ENCODE measurements at regions not wholly inside any gene's neighbourhood (a gene's known extent, or its start where the extent isn't known, plus 50 kb on each side); places are given as distances from the start of the nearest gene placed in this dataset.

DNA sequence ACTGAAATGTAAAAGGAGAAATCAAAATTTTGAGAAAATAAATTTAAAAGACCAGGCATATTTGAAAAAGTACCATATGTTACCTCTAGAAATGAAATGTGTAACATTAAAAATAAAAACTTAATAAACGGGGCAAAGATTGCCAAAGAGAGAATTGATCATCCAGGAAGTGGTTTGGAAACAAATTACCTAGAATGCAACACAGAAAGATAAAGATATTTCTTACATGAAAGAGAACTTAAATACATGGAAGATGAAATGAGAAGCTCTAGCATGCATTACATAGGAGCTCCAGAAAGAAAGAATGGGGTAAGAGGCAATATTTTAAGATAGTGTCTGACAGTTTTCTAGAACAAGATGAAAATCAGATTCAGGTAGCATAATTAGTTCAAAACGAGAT, 235.9 kb upstream of the IRF2BP2 start:
- Histone ChIP-seq H3T11ph (ENCODE audit: low read length) (no peak overlapping the region), H2BK20ac (ENCODE audit: low read depth, low read length, poor library complexity, severe bottlenecking) (no peak overlapping the region), H2BK12ac (ENCODE audit: insufficient read length, low read depth, low read length) (no peak overlapping the region), H3K27me3 (ENCODE audit: insufficient read depth, low read length) (no peaks in the 10 kb centered on the region), H3K4me1 (ENCODE audit: insufficient read depth, low read length) (no peaks in the 10 kb centered on the region), H3K56ac (ENCODE audit: insufficient read length, low read depth, low read length) (no peak overlapping the region), H3K14ac (ENCODE audit: insufficient read depth, low read length) (no peak overlapping the region), H3K27ac (ENCODE audit: insufficient read length, low read depth, low read length) (no peak overlapping the region), H3K23ac (ENCODE audit: insufficient read length, low read depth, low read length) (no peak overlapping the region), H3K4me2 (ENCODE audit: insufficient read depth, insufficient read length, low read length) (no peak overlapping the region), H3K79me2 (ENCODE audit: insufficient read depth, low read length) (no peaks in the 10 kb centered on the region), H4K91ac (ENCODE audit: insufficient read length, low read depth, low read length) (no peak overlapping the region), H2AFZ (ENCODE audit: low read length) (no peak overlapping the region), H3K79me1 (ENCODE audit: insufficient read depth, low read depth, low read length, poor library complexity, severe bottlenecking) (no peaks in the 10 kb centered on the region), H4K8ac (replicated peaks; ENCODE audit: insufficient read length, low read depth, low read length) (no peak overlapping the region), H2AK5ac (ENCODE audit: insufficient read length, low read length) (no peak overlapping the region), H4K20me1 (ENCODE audit: control insufficient read depth, insufficient read depth, insufficient read length) (no peaks in the 10 kb centered on the region), H3K18ac (ENCODE audit: insufficient read length, low read depth, low read length) (no peak overlapping the region), H3K23me2 (ENCODE audit: insufficient read length, low read depth, low read length, poor library complexity, severe bottlenecking) (no peaks in the 10 kb centered on the region), H4K5ac (ENCODE audit: insufficient read length, low read depth, low read length) (no peak overlapping the region), H3K9me3 (ENCODE audit: control insufficient read depth, low read depth, low read length) (no peaks in the 10 kb centered on the region), H2BK15ac (ENCODE audit: low read depth, low read length) (no peak overlapping the region), H3K9ac (ENCODE audit: extremely low read depth, insufficient read length, low read length) (no peak overlapping the region), H2BK120ac (ENCODE audit: low read depth, low read length, poor library complexity, severe bottlenecking) (no peak overlapping the region), H2BK5ac (ENCODE audit: insufficient read length, low read length) (no peak overlapping the region), H3K4ac (ENCODE audit: low read depth, low read length) (no peak overlapping the region)
- Mint-ChIP-seq H3K27me3 (ENCODE audit: low read depth) (no peaks in the 10 kb centered on the region), H3K27ac (no peak overlapping the region), H3K9me3 (peaks cover 0 to 2% of the 10 kb centered on the region in 2 experiments; a peak in 1 of 5 replicates), H3K4me3 (no peak overlapping the region), H3K36me3 (ENCODE audit: insufficient read depth in 1 of 3, low read depth in 3 of 3) (peaks cover under 1 to 1% (median under 1%) of the 10 kb centered on the region in 3 experiments; a peak in 2 of 7 replicates), H3K4me1 (peaks cover 20% of the 10 kb centered on the region in 2 experiments)
- TF ChIP-seq, protein P1, sequence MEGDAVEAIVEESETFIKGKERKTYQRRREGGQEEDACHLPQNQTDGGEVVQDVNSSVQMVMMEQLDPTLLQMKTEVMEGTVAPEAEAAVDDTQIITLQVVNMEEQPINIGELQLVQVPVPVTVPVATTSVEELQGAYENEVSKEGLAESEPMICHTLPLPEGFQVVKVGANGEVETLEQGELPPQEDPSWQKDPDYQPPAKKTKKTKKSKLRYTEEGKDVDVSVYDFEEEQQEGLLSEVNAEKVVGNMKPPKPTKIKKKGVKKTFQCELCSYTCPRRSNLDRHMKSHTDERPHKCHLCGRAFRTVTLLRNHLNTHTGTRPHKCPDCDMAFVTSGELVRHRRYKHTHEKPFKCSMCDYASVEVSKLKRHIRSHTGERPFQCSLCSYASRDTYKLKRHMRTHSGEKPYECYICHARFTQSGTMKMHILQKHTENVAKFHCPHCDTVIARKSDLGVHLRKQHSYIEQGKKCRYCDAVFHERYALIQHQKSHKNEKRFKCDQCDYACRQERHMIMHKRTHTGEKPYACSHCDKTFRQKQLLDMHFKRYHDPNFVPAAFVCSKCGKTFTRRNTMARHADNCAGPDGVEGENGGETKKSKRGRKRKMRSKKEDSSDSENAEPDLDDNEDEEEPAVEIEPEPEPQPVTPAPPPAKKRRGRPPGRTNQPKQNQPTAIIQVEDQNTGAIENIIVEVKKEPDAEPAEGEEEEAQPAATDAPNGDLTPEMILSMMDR (conservative IDR thresholded peaks at IDR 0.05): no peak
- no CpG with 5 or more reads among the region's 2 CpGs for WGBS (ENCODE audit: extremely low coverage, insufficient read length, low lambda C conversion rate)
- no peak for DNase-seq

All from H9 (cell line).